ENCODE measurements at regions not wholly inside any gene's neighbourhood (a gene's known extent, or its start where the extent isn't known, plus 50 kb on each side); places are given as distances from the start of the nearest gene placed in this dataset.

DNA sequence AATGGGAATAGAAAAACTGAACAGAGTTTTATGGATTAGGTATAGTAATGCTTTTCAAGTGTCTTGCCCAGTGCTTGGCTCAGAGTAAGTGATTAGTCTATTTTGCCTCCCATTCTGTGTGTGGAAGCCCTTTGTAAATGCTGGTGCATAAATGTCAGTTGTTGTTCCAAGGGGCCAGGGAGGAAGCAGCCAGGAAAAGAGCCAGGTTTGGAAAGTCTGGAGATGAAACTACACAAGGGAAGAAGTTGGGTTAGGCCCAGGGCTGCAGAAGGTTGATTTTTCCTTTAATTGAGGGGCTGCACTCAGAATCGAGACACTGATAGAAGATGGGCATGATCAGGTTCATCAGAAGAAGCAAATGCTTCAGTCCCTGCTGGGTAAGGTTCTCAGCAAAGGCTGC, 484.0 kb downstream of the OLFM4 start:
- no peak overlapping the region for H3K27ac ChIP-seq

DNA sequence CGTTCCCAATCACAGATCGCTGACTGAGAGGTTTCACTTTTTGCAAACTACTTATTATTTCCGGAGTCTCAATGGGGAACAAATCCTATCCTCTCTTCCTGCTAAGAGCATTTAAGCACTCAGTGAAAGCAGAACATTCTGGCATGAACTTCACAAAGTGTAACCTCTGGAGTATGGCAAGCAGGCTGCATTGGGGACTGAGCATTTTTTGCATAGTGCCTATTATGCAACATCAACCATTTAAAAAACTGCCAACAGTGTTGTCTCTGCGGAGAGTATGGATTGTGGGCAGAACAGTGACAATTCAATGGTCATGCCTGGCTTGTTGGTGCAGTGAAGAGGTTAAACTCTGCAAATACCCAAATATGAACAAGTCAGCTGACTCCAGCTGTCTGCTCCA, 484.6 kb downstream of the OLFM4 start:
- TF ChIP-seq, protein P1, sequence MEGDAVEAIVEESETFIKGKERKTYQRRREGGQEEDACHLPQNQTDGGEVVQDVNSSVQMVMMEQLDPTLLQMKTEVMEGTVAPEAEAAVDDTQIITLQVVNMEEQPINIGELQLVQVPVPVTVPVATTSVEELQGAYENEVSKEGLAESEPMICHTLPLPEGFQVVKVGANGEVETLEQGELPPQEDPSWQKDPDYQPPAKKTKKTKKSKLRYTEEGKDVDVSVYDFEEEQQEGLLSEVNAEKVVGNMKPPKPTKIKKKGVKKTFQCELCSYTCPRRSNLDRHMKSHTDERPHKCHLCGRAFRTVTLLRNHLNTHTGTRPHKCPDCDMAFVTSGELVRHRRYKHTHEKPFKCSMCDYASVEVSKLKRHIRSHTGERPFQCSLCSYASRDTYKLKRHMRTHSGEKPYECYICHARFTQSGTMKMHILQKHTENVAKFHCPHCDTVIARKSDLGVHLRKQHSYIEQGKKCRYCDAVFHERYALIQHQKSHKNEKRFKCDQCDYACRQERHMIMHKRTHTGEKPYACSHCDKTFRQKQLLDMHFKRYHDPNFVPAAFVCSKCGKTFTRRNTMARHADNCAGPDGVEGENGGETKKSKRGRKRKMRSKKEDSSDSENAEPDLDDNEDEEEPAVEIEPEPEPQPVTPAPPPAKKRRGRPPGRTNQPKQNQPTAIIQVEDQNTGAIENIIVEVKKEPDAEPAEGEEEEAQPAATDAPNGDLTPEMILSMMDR (conservative IDR thresholded peaks at IDR 0.05): no peak
- no peak for TF ChIP-seq ZFX (IDR thresholded peaks at IDR 0.05)
- H3K27ac ChIP-seq: no peak overlapping the region

More for the DNA sequence above, 484.0 kb downstream of the OLFM4 start:
- TF ChIP-seq, protein P1 (conservative IDR thresholded peaks at IDR 0.05): no peak
- no peak for TF ChIP-seq ZFX (IDR thresholded peaks at IDR 0.05)

DNA sequence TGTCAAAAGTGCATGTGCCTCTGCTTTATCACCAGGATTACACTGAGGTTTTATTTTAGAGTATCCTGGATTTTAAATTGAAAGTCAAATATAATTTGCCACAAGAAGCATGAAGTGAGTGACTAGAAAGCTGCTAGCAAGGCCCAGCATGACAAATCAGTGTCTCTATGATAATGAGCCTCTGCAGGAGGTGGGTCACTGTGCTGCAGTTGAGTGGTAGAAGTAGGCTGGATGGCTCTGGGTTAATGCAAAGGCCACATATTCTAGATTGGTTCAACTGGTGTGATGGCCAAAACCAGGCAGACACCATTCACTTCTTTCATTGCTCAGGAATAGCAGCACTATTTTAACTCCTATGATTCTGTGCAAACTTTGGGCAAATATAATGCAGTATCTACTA, 491.5 kb downstream of the OLFM4 start:
- no peak overlapping the region for H3K27ac ChIP-seq
- TF ChIP-seq, protein P1 (conservative IDR thresholded peaks at IDR 0.05): no peak
- TF ChIP-seq ZFX (IDR thresholded peaks at IDR 0.05): no peak

DNA sequence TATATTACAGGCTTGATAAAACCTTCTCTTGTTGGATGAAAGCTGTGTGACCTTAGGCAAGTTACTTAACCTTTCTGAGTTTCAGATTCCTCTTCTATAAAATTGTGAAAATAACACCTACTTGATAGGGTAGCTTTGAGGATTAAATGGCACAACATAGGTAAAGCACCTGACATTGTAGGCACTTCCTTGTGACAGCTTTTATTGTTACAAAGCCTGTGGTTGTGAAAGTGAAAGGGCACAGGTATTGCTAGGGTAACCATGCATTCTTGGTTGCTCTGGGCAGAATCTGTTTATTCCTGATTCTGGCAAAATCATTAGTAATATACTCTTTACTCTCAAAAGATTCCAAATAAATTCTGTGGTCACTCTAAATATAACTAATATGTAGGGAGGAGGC, 493.4 kb downstream of the OLFM4 start:
- no peak for TF ChIP-seq ZFX (IDR thresholded peaks at IDR 0.05)
- TF ChIP-seq, protein P1 (conservative IDR thresholded peaks at IDR 0.05): no peak

DNA sequence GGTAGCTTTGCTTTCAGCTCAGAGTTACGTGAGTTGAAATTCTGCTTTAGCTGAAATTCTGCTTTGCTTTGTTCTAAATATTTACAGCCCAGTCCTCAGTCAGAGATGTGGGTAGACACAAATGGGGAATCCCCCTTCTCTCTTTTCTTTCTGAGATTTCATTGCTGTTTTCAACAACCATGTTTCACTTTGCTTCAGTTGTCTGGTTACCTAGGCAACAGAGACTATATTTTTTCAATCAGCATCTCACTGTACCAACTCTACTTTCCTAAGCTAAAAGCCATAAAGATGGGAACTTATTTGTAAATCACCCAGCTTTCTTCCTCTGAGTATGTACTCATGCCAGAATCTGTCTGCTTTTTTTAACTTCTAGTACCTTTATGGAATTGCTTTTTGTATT, 509.0 kb downstream of the OLFM4 start:
- TF ChIP-seq ZFX (IDR thresholded peaks at IDR 0.05): no peak
- TF ChIP-seq, protein P1 (conservative IDR thresholded peaks at IDR 0.05): no peak
- no peak overlapping the region for H3K27ac ChIP-seq

More for the DNA sequence above, 493.4 kb downstream of the OLFM4 start:
- no peak overlapping the region for H3K27ac ChIP-seq

DNA sequence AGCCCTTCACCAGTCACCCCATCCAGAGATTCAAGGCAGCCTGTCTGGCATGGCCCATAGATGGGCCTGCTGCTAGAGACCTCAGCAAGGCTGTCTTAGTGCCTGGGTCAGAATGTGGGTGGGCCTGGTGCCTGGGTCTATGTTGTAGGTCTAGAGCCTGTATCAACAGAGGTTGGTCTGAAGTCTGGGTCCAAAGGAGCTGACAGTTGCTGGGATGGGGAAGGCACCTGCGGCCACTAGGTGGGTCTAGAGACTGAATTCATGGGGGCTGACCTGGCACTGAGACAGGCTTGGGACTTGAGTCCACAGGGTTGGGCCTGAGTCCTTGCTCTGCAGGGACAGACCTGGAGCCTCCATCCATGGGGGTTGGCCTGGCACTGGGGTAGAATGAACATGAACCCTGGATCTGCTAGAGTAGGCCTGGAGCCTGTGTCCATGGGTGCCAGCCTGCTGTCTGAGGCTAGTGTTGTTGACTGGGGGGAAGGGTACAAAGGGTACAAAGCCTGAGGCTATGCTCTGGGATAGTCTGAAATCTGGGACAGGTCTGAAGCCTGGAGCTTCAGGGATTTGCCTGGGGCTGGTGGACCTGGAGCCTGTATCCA, 516.8 kb downstream of the OLFM4 start:
- TF ChIP-seq ZFX (IDR thresholded peaks at IDR 0.05): no peak
- TF ChIP-seq, protein P1 (conservative IDR thresholded peaks at IDR 0.05): no peak
- H3K27ac ChIP-seq: no peak overlapping the region

DNA sequence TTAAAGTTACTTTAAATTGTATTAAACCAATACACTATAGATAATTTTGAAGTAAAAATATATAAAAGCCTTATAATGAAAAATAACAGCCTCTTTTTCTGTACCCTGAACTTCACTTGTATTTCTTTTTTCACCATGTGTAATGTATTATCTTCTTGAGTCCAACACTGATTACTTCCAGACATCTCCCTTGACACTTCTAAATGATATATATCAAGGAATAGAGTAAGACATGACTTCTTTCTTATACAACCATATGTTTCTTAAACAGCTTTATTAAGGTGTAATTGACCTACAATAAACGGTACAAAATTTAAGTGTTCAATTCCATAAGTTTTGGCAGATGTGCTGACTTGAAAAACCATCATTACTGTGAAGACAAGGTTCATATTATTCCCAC, 531.9 kb downstream of the OLFM4 start:
- TF ChIP-seq ZFX (IDR thresholded peaks at IDR 0.05): no peak
- TF ChIP-seq, protein P1 (conservative IDR thresholded peaks at IDR 0.05): no peak
- no peak overlapping the region for H3K27ac ChIP-seq
